GM19467 (cell line): ENCODE measurements at regions not wholly inside any gene's neighbourhood (a gene's known extent, or its start where the extent isn't known, plus 50 kb on each side); places are given as distances from the start of the nearest gene placed in this dataset.

ENCODE experiments used
- ATAC-seq: cut with Tn5 transposase; IDR thresholded peaks from one replicate; pipeline ENCODE4 v1.9.1; 2021; ENCODE audit warnings: mild to moderate bottlenecking, moderate library complexity; ENCODE audit not compliant: unreplicated experiment

DNA sequence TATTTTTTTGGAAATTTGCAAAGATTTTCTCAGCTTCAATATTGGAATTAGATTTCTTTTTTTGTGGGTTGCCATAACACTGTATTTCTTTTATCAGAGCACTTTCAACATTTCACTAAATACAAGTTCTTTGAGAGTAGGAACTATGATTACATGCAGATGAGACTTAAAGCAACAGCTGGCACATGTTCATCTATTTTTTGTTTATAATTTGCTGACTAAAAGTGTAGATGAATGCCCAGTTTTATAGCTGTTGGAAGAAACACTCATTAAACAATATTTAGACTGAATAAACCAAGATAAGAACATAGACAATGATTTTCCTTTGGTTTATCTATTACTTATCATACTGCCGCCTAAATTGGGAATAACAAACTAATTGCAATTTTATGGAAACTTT, 803.0 kb upstream of the KLHL1 start:
- ATAC-seq: no peak

DNA sequence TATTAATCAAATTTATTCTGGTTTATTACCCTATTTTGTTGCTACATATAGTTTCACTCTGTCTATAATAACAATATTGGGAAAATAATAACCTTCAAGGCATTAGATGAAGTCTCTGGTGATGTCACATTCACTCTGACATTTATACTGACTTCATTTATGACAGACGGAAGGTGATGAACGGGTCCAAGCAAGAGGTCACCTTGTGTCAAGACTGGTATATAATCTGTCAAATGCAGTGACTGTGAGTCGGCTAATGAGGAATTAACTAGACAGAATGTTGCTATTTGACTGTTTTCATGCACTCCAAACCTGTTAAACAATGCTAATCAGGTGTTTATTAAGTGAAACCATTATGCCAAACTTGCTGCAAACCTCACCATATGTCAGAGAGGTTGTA, 800.5 kb upstream of the KLHL1 start:
- no peak for ATAC-seq

DNA sequence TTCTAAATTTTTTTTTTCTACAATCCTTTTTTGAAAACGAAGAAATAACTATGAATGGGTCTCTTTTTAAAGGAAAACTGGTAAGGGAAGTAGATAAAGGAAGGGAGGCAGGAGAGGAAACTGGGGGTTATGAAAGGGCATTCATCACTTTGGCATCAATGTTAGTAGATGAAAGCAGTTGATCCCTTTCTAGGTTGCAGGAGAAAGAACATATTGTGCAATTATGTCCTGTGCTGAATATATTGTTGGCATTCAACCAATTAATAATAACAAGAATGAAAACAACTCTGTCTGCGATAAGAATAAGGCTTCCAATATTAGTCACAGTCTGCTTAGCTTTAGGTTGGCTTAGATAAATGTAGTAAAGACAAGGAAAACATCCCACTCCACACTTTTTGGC, 796.8 kb upstream of the KLHL1 start:
- no peak for ATAC-seq

DNA sequence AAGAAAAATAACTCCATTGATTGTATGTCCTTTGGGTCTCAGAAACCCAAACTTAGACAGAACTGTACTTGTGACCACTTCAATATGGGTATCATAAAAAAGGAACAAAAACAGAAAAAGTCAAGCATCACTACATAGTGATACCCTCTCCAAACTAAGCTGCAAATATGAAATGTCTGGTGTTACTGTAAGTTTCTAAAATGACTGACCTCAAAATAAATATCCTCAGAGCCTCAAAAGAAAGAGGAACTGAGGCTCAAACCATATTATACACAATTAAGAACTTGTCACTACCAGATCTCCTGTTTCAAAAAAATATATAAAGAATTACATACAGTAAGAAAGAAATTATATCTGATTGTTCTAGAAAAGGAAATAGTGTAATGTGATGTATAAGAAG, 787.9 kb upstream of the KLHL1 start:
- ATAC-seq: no peak

DNA sequence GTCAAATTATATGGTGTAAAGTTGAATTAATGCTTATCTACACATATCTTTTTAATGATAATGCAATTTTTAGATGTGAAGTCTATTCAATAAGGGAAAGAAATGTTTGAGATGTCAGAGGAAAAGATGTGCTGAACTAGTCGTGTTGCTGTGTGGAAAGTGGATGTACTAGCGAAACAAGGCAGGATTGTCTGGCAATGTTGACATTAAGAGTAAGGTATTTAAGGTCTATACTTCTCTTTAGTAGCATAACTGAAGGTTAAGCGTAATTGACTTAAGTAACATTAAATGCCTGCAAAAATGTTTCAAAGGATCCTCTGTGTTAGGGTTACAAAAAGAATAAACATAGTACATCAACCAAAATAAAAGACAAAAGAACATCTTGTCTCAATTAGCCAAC, 787.3 kb upstream of the KLHL1 start:
- no peak for ATAC-seq

DNA sequence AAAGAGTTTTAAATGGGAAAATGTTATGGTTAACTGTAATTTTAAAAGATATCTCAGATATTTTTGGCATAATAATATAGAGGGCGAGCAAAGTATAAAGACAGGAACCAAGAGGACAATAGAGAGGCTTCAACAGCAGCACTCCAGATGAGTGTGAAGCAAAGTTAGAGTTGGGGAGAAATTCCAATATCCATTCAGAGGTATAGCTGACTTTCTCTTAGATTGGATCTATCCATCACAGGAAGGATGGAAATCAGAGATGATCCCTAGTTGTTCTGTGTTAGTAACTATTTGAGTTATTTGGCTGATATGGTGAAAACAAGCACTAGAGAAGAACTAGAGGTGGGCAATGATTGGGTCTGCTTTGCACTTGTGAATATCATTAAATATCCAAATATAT, 786.0 kb upstream of the KLHL1 start:
- ATAC-seq: no peak

DNA sequence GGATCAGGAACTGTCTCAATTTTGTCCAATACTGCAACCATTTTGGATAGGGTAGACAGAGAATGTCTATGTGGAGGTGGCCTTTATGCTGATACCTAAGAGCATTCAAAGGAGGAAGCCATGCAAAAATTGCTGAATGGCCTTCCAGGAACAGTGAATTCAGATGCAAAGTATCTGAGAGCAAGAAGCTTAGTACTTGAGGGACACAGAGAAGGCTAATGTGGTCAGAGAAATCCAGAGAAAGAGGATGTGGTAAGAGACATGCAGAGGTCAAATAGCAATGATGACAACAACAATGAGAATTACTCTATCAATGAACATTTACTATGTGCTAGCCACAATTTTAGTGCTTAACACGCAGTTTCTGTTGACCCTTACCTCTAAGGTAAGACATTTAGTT, 785.6 kb upstream of the KLHL1 start:
- no peak for ATAC-seq

DNA sequence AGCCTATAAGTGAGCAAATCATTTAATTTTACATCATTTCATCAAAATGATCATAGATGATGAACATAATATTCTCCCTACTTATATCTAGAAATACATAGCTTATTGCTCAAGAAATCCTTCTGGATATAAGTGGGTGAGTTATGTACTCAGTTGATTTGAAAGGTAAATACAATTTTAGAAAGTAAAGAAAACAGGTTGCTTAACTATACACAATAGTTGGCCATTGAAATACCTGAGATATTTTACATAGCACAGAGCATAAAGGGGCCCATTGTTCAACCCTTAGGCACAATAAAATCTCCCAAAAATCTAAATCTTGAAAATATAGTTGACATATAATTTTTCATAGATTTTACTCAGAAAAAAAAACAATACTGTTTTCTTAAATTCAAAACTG, 782.0 kb upstream of the KLHL1 start:
- ATAC-seq: no peak

DNA sequence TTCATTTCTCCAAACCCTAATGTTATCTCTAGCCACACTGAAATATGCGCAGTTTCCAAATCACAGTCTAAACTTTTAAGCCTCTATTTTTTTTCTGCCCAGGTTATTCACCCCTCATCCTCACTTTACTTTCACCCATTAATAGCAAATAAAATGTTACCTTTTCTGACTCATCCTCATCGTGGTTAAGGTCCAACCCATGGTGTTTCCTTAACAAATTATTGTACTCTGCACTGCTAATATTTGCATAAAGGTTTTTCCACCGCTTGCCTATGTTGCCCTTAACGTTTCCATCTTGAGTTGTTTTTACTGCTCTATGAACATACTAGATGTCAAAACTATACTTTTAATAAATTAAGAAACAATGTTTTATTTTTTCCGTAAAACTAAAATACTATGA, 780.9 kb upstream of the KLHL1 start:
- no peak for ATAC-seq

DNA sequence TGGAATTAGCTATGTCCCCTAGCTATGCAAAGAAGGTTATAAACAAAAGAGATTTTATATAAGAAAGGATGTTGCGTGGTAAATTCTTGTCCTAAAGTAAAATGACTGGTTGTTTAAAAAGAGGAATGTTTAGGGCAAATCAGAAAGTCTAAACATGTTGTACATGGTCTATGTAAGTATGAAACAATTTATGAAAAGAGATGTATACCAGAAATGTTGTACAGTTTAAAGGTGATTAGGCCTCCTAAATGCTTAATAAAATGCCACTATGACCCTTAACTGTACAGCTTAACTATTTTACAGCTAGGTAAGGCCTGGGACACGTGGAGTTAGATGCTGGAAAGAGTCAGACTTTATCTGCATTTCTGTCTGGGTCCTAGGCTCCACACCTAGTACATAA, 775.9 kb upstream of the KLHL1 start:
- no peak for ATAC-seq

DNA sequence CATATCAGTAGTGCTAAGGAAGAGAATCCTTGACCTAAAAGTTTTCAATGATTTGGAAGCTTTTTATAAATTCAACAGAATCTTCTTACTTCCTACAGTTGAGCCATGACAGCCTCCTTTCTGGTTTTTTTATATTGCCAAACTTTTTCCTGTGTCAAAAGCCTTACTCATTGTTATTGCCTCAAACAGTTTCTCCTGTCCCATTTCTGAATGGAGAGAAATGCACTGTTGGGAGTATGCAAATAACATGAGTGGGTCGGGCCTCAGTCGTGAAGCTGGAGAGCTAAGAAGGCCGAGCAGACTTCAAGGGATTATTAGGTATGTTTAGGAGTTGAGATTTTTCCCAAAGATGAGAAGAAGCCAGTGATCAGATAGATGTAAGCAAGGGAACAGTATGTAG, 766.4 kb upstream of the KLHL1 start:
- no peak for ATAC-seq

DNA sequence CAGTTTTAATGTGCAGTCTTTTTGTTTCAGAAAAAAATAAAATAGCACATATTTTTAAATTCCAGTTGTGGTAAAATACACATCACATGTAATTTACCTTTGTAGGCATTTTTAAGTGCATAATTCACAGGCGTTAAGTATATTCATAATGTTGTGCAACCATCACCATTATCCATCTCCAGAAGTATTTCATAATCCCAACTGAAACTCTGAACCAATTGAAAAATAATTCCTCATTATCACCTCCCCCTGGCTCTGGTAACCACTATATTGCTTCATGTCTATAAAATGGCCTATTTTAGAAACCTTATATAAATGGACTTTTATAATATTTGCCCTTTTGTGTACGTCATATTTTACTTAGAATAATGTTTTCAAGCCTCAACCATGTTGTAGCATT, 756.5 kb upstream of the KLHL1 start:
- no peak for ATAC-seq

DNA sequence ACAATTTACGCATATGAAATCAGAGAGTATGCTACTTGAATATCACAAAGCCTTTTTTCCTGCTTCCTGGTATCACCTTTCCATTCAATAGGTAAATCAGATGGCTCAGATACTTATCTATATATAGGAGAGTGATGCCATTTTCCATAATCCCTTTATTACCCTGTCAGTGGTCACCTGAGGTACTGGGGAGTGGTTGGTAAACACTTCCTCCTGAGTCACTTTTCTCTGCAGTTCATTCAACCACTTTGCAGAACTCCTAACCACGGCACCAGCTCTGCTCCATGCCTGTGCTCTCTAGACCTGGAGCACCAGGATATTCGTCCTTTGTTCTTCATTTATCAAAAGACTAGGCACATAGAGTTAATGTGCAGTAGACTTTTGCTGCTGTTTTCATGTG, 748.5 kb upstream of the KLHL1 start:
- no peak for ATAC-seq

DNA sequence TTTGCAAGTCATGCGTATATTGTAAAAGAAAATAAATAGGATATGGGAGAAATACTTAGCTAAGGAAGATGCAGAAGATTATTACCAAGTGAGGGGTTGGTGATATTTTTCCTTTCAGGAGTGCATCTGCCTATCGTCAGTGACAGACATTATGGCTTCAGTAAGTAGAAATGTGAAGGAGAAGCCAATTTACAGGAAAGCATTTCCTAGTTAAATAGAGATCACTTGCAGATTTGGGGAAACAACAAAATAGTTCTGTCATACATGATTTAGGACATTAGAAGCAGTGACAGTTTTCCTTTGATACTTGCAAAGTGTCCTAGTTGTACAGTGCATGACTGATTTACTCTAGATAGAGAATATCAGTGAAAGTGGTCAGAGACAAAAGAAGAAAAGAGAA, 747.8 kb upstream of the KLHL1 start:
- no peak for ATAC-seq

DNA sequence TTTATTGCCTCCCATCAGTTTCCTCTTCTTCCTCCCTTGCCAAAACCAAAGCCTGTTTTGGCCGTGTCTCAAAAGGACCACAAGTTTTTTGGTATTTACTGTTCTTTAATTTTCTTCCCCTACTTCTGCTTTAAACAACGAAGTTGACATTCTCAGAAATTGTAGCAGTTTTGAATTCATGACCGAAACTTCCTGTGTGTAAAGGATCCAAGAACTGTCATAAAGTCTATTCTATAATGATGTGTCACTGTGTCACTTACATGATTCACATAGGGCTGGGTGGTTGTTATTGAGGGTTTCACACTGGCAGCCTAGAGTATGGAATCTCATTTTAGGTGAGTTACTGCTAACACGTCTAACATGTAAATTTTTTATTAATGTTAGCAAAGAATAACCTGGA, 741.0 kb upstream of the KLHL1 start:
- no peak for ATAC-seq

DNA sequence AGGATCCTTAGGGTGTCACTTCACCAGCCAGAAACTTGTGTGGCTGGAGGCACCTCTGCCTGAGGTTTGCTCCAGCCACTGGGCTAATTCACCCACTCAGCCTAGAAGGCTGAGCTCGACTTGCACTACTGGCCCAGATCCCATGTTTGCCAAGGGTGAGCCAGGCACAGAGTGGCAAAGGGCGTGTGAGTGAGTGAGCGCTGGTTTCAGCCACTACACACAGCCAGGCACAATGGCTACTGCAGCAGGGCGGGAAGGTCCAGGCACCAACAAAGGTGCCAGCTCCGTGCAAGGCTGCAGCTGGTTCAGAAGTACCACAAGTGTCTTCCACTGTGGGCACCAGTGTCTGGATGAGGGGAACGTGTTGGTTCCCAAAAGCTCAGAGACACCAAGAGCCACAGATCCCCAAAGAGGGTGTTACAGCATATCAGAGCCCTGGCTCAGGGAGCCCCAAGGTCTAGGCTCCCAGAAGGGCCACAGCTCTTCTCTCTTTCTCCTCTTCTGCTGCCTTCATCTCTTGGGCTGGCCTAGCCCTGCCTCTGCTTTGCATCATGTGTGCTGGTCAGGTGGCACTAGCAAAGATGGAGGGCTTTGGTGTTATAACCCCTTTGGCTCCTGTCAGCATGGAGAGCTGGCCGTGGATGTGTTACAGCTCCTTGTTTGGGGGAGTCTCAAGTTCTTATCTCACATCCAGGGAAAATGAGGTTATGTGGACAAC, 736.3 kb upstream of the KLHL1 start:
- ATAC-seq: no peak

DNA sequence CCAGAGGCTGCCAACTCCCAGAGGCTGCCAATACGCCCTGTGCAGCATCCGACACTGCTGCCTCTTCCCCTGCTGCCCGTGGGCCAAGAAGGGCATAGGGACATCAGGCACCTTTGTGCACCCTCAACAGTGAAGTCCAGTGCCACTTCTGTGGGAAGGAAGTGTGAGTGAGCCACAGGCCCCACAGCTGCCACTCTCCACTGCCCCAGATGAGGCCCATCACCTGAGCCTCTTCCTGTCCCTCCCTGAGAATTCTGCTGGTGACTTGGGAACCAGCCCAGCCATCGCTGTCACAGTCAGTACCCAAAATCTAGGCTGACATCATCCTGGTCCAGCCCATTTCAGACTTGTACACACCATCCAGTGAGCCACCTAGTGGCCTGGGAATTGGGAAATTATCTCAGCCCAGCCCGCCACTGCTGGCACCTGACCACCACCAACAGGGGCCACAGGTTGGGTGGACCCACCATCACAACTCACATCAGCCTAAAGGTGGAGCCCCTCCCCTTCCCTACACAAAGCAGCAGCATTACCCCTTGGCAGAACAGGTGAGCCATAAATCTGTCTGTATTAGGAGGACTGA, 733.9 kb upstream of the KLHL1 start:
- ATAC-seq: no peak

DNA sequence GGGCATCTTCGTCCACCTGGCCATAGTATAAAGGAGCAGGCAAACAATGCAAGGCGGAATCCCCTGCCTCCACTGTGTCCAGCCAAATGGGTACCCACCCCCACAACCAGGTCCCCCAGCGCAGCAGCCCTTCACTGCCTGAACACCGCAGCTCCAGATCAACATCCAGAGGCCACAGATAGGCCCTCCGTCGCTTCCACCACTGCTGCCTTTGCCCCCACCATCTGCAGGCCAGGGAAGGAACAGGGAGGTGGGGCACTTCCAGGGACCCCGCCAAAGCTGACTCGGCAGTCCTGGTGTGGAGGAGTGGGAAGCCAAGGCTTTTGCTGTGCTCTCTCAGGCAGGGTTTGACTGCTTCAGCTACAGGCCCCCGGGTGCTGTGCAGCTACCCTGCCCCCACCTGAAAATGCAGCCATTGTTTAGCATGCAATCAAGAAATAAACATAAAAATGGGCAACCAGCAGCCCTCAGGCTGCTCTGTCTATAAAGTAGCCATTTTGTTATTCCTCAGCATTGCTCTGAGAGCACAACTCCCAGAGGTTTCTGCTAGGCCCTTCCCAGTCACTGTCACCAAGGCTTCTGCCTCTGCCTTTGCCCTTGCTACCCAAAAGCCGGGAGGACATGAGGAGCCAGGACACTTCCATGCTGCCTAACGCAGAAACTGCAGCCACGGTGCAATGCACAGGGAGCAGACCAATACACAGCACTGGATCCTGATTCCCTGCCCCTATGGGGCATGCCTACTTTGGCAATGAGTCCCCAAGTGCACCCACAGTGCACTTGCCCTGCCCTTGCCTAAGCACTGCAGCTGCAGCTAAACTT, 733.2 kb upstream of the KLHL1 start:
- no peak for ATAC-seq

DNA sequence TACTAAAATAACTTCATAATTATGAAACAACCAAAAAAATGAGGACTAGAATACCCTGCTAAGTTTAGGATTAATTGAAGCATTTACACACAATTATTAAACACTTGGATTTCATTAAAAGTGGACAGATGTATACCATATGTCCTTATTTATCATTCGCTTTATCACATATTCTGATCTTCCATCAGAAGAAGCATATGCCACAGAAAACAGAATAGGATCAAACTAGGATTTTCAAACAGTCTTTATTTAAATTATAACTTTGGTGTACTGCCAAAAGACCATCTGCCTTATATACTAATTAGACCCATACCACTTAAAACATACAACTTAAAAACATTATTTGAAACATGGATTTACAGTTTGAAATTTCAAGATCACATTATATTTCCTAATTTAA, 727.1 kb upstream of the KLHL1 start:
- ATAC-seq: no peak

DNA sequence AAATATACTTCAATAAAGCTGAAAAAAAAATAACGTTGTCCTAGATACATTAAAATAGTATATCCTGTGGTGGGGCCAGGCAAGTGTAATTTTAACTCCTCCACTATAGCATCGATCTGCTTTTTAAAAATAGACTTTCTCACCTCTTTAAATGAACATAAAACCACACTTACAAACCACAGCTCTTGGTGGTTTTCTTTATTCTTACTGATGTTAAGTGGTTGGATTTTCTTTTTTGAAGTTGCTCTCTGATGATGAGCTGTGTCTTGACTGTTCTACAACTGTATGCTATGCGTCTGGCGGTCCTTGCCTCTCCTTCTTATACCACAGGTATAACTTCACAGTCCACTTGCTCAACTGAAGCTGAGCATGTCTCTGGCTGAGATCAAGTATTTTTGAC, 721.5 kb upstream of the KLHL1 start:
- no peak for ATAC-seq

DNA sequence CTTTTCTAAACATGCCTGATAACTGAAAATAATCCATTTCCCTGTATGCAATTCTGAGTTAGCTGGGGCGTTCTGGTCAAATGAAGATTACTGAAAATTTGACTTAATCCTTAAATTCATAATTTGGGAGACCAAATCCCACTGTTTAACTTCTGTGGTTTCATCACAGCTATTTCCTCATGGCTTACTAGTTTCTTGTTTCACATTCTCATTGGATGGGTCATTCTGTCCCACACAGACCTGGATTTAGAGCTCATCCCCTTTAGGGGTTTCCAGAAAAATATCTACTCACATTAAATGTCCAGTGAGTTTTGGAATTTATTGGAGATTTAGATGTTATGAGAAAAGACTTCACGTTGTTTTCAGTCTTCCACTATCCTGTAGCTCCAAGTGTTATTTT, 709.3 kb upstream of the KLHL1 start:
- ATAC-seq: no peak

DNA sequence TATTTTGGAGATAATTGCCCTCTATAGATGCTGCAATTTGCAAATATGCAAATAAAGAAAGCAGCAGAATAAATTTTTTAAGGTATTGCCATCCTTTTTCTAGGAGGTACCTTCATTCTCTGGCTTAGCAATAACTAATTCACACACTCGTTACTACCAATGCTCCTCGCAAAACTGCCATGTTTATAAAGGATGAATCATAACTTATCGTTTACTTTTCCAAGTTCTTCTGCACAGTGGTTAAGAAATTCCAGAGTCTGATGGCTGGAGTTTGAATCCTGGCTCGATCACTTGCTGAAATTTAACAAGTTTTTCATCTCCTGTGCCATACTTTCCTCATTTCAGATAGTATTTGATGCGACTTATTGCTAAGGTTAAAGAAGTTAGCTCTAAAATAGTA, 708.6 kb upstream of the KLHL1 start:
- ATAC-seq: no peak
